ENCODE measurements at regions not wholly inside any gene's neighbourhood (a gene's known extent, or its start where the extent isn't known, plus 50 kb on each side); places are given as distances from the start of the nearest gene placed in this dataset.

DNA sequence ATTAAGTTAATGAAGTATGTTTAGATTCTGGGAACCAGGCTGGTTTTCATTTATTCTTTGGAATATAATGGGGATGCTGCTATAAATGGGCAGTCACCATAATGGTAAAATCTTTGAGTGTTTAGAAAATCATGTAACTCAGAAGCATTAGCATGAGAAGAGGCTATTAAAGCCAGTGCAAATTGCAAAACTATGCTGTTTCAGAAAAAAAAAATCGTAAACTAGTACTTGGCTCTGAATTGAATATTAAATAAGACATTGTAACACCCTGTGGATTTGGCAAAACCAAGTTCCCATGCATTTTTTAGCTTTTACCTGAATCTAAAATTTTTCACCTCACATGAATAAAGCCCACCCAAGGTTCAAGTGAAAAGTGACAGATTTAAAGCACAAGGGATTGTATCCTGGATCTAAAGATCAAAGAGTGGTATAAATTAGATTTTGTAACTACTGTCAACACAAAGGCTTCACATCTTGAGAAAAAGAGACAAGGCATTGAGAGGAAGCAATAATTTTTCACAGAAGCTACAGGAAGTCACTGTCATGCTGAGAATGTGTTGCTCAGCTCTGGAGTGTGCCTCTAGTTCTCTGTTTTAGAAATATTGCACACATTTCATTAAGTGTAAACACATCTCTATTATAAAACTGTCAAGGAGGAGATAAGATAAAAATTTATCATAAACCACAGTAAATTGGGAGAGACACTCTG lies 142.2 kb downstream of the ABCA8 start:
- TF ChIP-seq, protein P1, sequence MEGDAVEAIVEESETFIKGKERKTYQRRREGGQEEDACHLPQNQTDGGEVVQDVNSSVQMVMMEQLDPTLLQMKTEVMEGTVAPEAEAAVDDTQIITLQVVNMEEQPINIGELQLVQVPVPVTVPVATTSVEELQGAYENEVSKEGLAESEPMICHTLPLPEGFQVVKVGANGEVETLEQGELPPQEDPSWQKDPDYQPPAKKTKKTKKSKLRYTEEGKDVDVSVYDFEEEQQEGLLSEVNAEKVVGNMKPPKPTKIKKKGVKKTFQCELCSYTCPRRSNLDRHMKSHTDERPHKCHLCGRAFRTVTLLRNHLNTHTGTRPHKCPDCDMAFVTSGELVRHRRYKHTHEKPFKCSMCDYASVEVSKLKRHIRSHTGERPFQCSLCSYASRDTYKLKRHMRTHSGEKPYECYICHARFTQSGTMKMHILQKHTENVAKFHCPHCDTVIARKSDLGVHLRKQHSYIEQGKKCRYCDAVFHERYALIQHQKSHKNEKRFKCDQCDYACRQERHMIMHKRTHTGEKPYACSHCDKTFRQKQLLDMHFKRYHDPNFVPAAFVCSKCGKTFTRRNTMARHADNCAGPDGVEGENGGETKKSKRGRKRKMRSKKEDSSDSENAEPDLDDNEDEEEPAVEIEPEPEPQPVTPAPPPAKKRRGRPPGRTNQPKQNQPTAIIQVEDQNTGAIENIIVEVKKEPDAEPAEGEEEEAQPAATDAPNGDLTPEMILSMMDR (IDR thresholded peaks at IDR 0.05), result no peak
- TF ChIP-seq ZFX (IDR thresholded peaks at IDR 0.05; ENCODE audit: borderline replicate concordance), result no peak
- no peak overlapping the region for H3K27ac ChIP-seq

DNA sequence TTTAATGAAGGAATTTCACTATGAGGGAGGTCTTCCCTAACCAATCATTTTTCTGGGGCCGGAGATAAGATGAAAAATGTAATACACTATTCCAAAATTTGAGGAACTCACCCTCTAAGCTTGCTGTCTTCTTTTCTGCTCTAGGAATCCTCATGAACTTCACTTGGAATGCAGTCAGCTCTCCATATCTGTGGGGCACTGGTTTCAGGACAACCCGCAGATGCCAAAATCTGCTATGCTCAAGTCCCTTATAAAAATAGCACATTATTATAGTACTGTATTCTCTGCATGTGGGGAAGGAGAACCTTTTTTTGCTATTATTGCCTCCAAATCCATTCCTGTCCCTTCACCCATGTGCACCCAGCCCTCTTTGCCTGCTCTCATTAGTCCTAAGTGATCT lies 146.0 kb downstream of the ABCA8 start:
- H3K27ac ChIP-seq, result no peak overlapping the region
- TF ChIP-seq, protein P1 (IDR thresholded peaks at IDR 0.05), result no peak
- TF ChIP-seq ZFX (IDR thresholded peaks at IDR 0.05; ENCODE audit: borderline replicate concordance), result no peak

DNA sequence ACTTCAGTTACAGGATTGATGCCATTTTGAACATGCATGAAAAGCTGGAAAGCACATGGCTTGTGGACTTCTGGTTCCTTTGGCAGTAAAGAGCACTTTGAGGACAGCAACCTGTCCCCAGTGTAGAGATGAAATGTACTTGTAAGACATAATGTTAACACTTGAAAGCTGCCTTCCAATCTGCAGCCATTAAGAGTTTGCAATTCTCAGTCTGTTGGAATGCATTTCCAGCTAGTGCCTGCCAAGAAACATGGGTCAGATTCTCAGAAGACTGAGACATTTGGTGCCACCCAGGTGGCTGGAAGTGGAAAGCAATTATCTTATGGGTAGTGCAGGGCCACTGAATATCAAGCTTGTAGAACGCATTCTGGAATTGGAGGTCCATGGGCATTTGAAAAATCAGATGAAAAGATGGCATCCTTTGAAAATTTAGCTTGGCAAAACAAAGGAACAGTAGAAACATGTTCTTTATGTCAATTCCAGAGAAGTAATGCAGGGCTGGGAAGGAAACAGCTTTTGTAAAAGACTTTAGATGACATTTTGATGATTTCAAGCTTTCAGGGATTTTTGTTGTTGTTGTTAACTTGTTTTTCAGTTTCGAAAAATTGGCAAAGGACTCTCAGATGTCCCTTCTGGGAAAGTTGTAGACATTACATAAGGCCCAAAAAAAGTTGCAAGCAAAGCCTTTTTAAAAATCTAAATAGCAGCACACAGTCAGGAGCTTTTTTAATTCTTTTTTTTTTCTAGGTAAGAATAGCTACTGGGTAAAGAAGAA lies 147.0 kb downstream of the ABCA8 start:
- no peak for TF ChIP-seq ZFX (IDR thresholded peaks at IDR 0.05; ENCODE audit: borderline replicate concordance)
- TF ChIP-seq, protein P1 (IDR thresholded peaks at IDR 0.05), result no peak
- H3K27ac ChIP-seq, result no peak overlapping the region

DNA sequence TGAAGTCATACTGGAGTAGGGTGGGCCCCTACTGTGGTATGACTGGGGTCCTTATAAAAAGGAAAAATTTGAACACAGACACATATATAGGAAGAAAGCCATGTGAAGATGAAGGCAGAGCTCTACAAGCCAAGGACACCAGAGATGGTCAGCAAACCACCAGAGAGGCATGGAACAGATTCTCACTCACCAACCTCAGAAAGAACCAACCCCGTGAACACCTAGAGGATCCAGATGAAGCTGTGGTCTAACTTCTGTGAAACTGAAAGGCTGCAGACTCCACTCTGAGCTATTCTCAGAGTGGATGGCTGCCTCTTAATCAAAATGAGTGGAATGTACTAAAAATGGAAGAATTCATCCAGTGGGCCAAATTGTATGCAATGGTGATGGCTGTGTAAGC lies 149.6 kb downstream of the ABCA8 start:
- TF ChIP-seq, protein P1 (IDR thresholded peaks at IDR 0.05), result no peak
- no peak for TF ChIP-seq ZFX (IDR thresholded peaks at IDR 0.05; ENCODE audit: borderline replicate concordance)
- H3K27ac ChIP-seq, result no peak overlapping the region

DNA sequence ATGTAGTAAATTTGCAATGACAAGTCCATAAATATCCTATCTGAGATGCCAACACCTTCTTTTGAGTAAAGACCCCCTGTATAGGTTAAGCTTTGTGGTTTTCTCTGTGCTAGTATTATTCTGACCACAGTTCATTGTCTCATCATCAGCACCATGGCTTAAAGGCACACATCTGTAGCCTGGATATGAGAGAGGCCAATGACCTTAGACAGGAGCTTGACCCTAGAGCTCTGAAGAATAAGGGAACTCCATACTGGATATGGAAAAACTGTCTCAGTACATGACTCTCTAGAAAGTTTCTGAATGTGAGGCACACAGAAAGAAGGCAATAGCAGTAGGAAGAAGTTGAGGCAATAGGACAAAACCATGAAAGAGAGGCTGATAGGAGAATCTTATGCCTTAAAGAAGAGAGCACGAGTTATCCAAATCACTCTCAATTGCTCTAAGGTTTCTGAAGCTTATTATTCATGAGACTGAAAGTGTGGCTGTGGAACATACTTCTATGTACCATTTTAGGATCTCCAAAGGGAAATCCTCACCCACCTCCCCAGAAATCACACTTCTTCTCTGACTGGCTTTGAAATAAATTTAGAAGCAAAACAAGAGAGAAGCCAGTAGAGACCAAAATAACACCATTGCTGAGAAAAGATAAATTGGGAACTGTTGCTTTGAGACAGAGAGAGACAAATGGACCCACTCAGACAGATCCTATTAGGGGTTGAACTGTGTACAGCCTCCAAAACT lies 150.2 kb downstream of the ABCA8 start:
- no peak overlapping the region for H3K27ac ChIP-seq
- TF ChIP-seq, protein P1 (IDR thresholded peaks at IDR 0.05), result no peak
- no peak for TF ChIP-seq ZFX (IDR thresholded peaks at IDR 0.05; ENCODE audit: borderline replicate concordance)

DNA sequence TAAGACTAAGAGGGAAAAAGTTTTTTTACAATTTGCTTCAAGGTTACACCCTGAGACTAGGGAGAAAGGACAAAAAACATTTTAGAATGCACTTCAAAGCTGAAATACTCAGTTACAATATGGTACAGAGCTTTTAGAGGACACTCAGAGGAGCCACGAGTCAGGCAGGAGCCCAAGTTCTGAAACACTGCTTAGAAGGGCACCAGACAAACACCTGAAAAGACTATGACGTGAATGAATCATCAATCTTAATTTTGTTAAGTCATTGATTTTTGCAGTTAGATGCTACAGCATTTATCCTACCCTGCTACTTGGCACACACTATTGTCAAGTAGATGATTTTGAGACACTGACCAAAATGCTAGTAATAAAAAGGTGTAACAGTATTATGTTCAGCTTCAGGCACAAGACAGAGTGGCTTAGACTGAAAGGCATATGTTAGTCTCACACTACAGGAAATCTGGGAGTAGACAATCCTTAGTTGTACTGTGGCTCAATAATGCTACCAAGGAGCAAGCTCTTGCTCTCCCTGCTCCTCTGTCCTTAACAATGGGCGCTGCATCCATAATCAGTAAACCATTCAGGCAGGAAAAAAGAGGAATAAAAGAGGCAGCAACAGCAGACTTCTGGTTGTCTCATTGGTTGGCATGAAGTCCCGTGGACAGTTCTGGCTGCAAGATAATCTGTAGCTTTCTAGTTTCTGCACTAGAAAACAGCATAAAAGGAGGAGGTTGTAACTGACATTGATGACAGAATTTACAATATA lies 151.8 kb downstream of the ABCA8 start:
- no peak overlapping the region for H3K27ac ChIP-seq
- no peak for TF ChIP-seq ZFX (IDR thresholded peaks at IDR 0.05; ENCODE audit: borderline replicate concordance)
- TF ChIP-seq, protein P1 (IDR thresholded peaks at IDR 0.05), result no peak
